Ishikawa (cell line): ENCODE measurements at regions not wholly inside any gene's neighbourhood (a gene's known extent, or its start where the extent isn't known, plus 50 kb on each side); places are given as distances from the start of the nearest gene placed in this dataset.

Experiments
- CEBPB ChIP-seq: IDR thresholded peaks from 2 replicates; pipeline ENCODE4 v1.6.1; 2012
- CREB1 ChIP-seq: IDR thresholded peaks from 2 replicates; pipeline ENCODE4 v1.6.1; 2012; ENCODE audit warnings: low read depth
- EGR1 ChIP-seq: IDR thresholded peaks from 2 replicates; pipeline ENCODE4 v1.6.1; 2012
- EP300 ChIP-seq: IDR thresholded peaks from 2 replicates; pipeline ENCODE4 v1.6.1; 2012; ENCODE audit warnings: borderline replicate concordance
- FOXM1 ChIP-seq: IDR thresholded peaks from 2 replicates; pipeline ENCODE4 v1.6.1; 2012; ENCODE audit warnings: low read depth, borderline replicate concordance
- MAX ChIP-seq: IDR thresholded peaks from 2 replicates; pipeline ENCODE4 v1.6.1; 2012
- NFIC ChIP-seq: IDR thresholded peaks from 2 replicates; pipeline ENCODE4 v1.6.1; 2012
- RAD21 ChIP-seq: IDR thresholded peaks from 2 replicates; pipeline ENCODE4 v1.6.1; 2012; ENCODE audit warnings: low read depth
- REST ChIP-seq: IDR thresholded peaks from 2 replicates; pipeline ENCODE4 v1.6.1; 2012; ENCODE audit warnings: low read depth, mild to moderate bottlenecking
- TAF1 ChIP-seq: IDR thresholded peaks from 2 replicates; pipeline ENCODE4 v1.6.1; 2012; ENCODE audit warnings: low read depth, mild to moderate bottlenecking
- TCF12 ChIP-seq: IDR thresholded peaks from 2 replicates; pipeline ENCODE4 v1.6.1; 2012; ENCODE audit warnings: low read depth
- USF1 ChIP-seq: IDR thresholded peaks from 2 replicates; pipeline ENCODE4 v1.6.1; 2012
- YY1 ChIP-seq: IDR thresholded peaks from 2 replicates; pipeline ENCODE4 v1.6.1; 2012; ENCODE audit warnings: low read depth
- ZBTB7A ChIP-seq: IDR thresholded peaks from 2 replicates; pipeline ENCODE4 v1.6.1; 2012; ENCODE audit warnings: low read depth

GRCh38 chr10:120742373-120742772 lies 108.8 kb upstream of the WDR11 start:
- no peak for TF ChIP-seq USF1
- no peak for TF ChIP-seq EP300
- TF ChIP-seq YY1 = no peak
- no peak for TF ChIP-seq NFIC
- no peak for TF ChIP-seq RAD21
- TF ChIP-seq TAF1 = no peak
- TF ChIP-seq FOXM1 = no peak
- TF ChIP-seq MAX = no peak
- no peak for TF ChIP-seq TCF12
- TF ChIP-seq REST = no peak
- TF ChIP-seq CREB1 = no peak
- no peak for TF ChIP-seq EGR1
- TF ChIP-seq CEBPB = no peak
- TF ChIP-seq ZBTB7A = no peak
